GM12865 (cell line): ENCODE measurements at regions not wholly inside any gene's neighbourhood (a gene's known extent, or its start where the extent isn't known, plus 50 kb on each side); places are given as distances from the start of the nearest gene placed in this dataset.

Source experiments
- DNase-seq: peaks from one replicate; pipeline ENCODE4 v3.0.0; 2010; ENCODE audit warnings: low read depth
- H3K4me3 ChIP-seq: 2 replicates; pipeline ENCODE4 v1.5.1; 2011; ENCODE audit warnings: mild to moderate bottlenecking, low read depth, low read length, control low read depth
- CTCF ChIP-seq: IDR thresholded peaks from 2 replicates; pipeline ENCODE4 v1.5.1; 2011; ENCODE audit warnings: low read length, control low read depth, low read depth, inconsistent platforms; ENCODE audit not compliant: insufficient read depth; ENCODE audit errors: missing control alignments

- H3K4me3 ChIP-seq: no peak overlapping the region
- no peak for TF ChIP-seq CTCF
- no peak for DNase-seq
These were observed 932.0 kb downstream of the TLE4 start for GRCh38 chr9:80503671-80504281.

GRCh38 chr9:80502306-80502705 is 930.5 kb downstream of the TLE4 start:
- TF ChIP-seq CTCF: no peak
- DNase-seq: no peak
- H3K4me3 ChIP-seq: no peak overlapping the region

GRCh38 chr9:80501635-80502034 is 929.9 kb downstream of the TLE4 start:
- no peak overlapping the region for H3K4me3 ChIP-seq
- TF ChIP-seq CTCF: no peak
- DNase-seq: peak; percentile 69

GRCh38 chr9:80500300-80500699 is 928.5 kb downstream of the TLE4 start:
- H3K4me3 ChIP-seq: no peak overlapping the region
- TF ChIP-seq CTCF: no peak
- peak; percentile 8 for DNase-seq

GRCh38 chr9:80498001-80498555 is 926.3 kb downstream of the TLE4 start:
- TF ChIP-seq CTCF: no peak
- no peak overlapping the region for H3K4me3 ChIP-seq

GRCh38 chr9:80496901-80497556 is 925.3 kb downstream of the TLE4 start:
- TF ChIP-seq CTCF: no peak
- no peak overlapping the region for H3K4me3 ChIP-seq
- no peak for DNase-seq

More at GRCh38 chr9:80498001-80498555, 926.3 kb downstream of the TLE4 start:
- no peak for DNase-seq
